RWPE2 (cell line): ENCODE measurements at regions not wholly inside any gene's neighbourhood (a gene's known extent, or its start where the extent isn't known, plus 50 kb on each side); places are given as distances from the start of the nearest gene placed in this dataset.
A peak's percentile ranks its signal among the peaks of the same experiment; 100 is the strongest.

Source experiments
- ATAC-seq: fragments of 200-7000 bp; cut with Tn5 transposase; 3 replicates; pipeline ENCODE4 v1.9.1; 2021; ENCODE audit warnings: low read depth
- DNase-seq: peaks from one replicate; pipeline ENCODE4 v3.0.0-alpha.2; 2020; ENCODE audit warnings: low spot score
- H3K27ac ChIP-seq: fragments of 450-650 bp; 2 replicates; pipeline ENCODE4 v1.5.1; 2017; ENCODE audit warnings: mild to moderate bottlenecking; ENCODE audit not compliant: poor library complexity, severe bottlenecking
- H3K27me3 ChIP-seq: fragments of 250-450 bp; sonication (Bioruptor Pico); 2 replicates; pipeline ENCODE4 v1.5.1; 2021; ENCODE audit warnings: mild to moderate bottlenecking, moderate library complexity; ENCODE audit not compliant: insufficient read depth, poor library complexity, severe bottlenecking
- H3K36me3 ChIP-seq: fragments of 250-450 bp; sonication (Bioruptor Pico); 2 replicates; pipeline ENCODE4 v1.5.1; 2020; ENCODE audit warnings: low read depth, mild to moderate bottlenecking, moderate library complexity
- H3K4me1 ChIP-seq: fragments of 250-450 bp; sonication (Bioruptor Pico); 2 replicates; pipeline ENCODE4 v1.5.1; 2021; ENCODE audit warnings: mild to moderate bottlenecking, moderate library complexity; ENCODE audit not compliant: insufficient read depth, poor library complexity, severe bottlenecking
- H3K4me3 ChIP-seq: fragments of 250-450 bp; sonication (Bioruptor Pico); 2 replicates; pipeline ENCODE4 v1.5.1; 2021; ENCODE audit warnings: mild to moderate bottlenecking, moderate library complexity; ENCODE audit not compliant: severe bottlenecking
- H3K9me3 ChIP-seq: fragments of 250-450 bp; sonication (Bioruptor Pico); 2 replicates; pipeline ENCODE4 v1.5.1; 2021; ENCODE audit warnings: mild to moderate bottlenecking, moderate library complexity; ENCODE audit not compliant: severe bottlenecking
- TF ChIP-seq, protein P1 (sequence below): fragments of 450-650 bp; IDR thresholded peaks from one replicate; pipeline ENCODE4 v1.5.1; 2017; ENCODE audit warnings: mild to moderate bottlenecking, moderate library complexity; ENCODE audit not compliant: poor library complexity, severe bottlenecking

DNA sequence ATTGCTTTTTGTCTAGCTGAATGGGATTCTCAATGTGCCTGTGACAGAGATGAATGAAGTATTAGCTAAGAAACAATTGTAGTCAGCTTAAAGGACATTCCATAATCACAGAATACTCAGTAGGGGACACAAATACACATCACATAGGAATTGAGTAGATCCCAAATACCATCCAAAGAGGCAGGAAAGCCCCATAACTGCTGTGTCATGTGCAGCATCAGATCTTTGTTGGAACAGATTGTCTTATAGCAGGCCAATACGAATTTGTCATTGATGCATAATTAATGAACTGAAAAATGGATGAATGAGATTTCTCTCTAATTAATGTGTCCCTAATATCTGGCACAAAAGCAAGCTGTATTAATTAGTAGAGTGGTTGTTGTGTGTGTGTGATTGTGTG, 82.3 kb upstream of the S1PR1 start:
- TF ChIP-seq, protein P1, sequence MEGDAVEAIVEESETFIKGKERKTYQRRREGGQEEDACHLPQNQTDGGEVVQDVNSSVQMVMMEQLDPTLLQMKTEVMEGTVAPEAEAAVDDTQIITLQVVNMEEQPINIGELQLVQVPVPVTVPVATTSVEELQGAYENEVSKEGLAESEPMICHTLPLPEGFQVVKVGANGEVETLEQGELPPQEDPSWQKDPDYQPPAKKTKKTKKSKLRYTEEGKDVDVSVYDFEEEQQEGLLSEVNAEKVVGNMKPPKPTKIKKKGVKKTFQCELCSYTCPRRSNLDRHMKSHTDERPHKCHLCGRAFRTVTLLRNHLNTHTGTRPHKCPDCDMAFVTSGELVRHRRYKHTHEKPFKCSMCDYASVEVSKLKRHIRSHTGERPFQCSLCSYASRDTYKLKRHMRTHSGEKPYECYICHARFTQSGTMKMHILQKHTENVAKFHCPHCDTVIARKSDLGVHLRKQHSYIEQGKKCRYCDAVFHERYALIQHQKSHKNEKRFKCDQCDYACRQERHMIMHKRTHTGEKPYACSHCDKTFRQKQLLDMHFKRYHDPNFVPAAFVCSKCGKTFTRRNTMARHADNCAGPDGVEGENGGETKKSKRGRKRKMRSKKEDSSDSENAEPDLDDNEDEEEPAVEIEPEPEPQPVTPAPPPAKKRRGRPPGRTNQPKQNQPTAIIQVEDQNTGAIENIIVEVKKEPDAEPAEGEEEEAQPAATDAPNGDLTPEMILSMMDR, result no peak
- H3K9me3 ChIP-seq, result no peaks in the 10 kb centered on the region
- no peaks in the 10 kb centered on the region for H3K27me3 ChIP-seq
- no peak for ATAC-seq
- H3K27ac ChIP-seq, result no peak overlapping the region
- H3K36me3 ChIP-seq, result no peaks in the 10 kb centered on the region
- no peak overlapping the region for H3K4me3 ChIP-seq
- no peak for DNase-seq
- peaks cover 16% of the 10 kb centered on the region for H3K4me1 ChIP-seq

DNA sequence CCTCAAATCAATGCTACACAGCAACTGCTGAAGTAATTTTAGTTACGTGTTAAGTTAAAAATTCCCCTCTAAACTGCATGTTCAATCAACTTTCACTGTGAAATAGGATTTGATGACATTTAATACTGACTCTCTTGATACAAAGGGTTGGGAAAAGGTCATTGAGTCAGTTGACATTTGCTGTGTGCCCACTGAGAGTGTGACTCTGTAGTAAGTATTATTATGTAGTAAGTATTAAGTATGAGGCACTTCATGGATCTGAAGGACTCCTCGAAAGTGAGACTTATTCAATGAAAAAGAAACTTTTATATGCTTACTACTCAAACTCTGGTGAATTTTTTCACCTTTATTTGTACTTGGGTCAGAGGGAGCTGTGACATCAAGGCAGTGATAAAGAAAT, 83.1 kb upstream of the S1PR1 start:
- TF ChIP-seq, protein P1, result no peak
- no peak for ATAC-seq
- Histone ChIP-seq H3K36me3 (no peaks in the 10 kb centered on the region), H3K4me1 (peaks cover 24% of the 10 kb centered on the region), H3K27me3 (no peaks in the 10 kb centered on the region), H3K27ac (no peak overlapping the region), H3K9me3 (no peaks in the 10 kb centered on the region), H3K4me3 (no peak overlapping the region)
- DNase-seq, result no peak

DNA sequence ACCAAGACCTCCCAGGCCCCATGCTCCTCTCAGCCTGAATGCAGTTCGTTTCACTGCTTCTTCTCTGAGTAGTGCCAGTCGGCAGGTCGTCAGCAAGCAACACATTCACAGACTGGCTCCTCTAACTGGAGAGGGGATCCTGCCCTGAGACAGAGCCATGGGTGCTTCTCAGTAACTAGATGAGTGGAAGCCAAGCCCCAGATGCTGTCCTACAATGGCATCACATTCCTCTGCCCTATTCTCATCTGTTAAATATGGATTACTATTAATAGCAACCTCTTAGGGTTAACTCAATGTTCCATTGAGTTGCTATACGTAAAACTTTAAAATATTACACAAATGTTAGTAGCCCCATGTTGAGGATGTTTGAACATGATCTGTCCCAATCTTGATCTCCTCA, 84.2 kb upstream of the S1PR1 start:
- peaks cover 27% of the 10 kb centered on the region for H3K4me1 ChIP-seq
- H3K4me3 ChIP-seq, result no peak overlapping the region
- no peak overlapping the region for H3K27ac ChIP-seq
- TF ChIP-seq, protein P1, result no peak
- H3K9me3 ChIP-seq, result no peaks in the 10 kb centered on the region
- no peaks in the 10 kb centered on the region for H3K36me3 ChIP-seq
- DNase-seq (no peak), ATAC-seq (no peak)
- no peaks in the 10 kb centered on the region for H3K27me3 ChIP-seq

DNA sequence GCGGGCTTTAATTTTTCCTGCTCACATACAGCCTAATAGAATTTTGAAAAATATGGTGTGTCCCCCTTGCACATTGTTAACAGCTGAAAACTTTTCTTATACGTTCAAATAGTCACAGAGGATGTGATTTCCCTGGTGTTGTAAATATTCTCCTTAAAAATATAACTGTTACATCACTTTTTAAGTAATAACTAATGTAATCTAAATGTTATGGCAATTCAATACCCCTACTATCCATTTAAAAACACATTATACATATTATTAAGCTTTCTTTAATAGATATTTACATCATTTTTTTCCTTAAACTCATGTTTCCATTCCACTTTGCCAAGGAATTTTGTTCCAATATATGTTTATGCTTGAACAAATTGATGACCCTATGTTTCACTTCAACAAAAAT, 85.5 kb upstream of the S1PR1 start:
- no peak for ATAC-seq
- H3K36me3 ChIP-seq, result no peaks in the 10 kb centered on the region
- no peak overlapping the region for H3K4me3 ChIP-seq
- H3K27ac ChIP-seq, result peak overlapping the region; percentile 98
- H3K9me3 ChIP-seq, result no peaks in the 10 kb centered on the region
- TF ChIP-seq, protein P1, result no peak
- no peaks in the 10 kb centered on the region for H3K27me3 ChIP-seq
- no peak for DNase-seq
- H3K4me1 ChIP-seq, result peaks cover 27% of the 10 kb centered on the region

DNA sequence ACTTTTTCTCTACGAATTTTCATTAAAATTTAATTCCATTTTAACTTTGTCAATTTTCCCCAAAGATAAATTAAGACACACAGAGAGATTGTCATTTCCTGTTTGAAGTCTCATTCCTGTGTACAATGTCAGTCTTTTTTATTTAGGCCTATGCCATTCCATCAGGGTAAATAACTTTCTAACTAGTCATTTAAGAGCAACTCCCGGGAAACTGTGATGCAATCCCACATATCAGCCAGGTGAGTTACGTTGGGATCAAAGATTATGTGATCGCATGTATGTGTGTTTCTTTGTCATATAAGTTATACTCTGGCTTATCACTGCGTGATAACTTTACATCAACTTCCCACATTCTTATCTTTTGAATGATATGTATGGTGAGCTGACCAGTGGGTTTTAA, 86.1 kb upstream of the S1PR1 start:
- Histone ChIP-seq H3K36me3 (no peaks in the 10 kb centered on the region), H3K27me3 (no peaks in the 10 kb centered on the region), H3K4me3 (no peak overlapping the region), H3K4me1 (peaks cover 27% of the 10 kb centered on the region), H3K27ac (peak overlapping the region; percentile 98), H3K9me3 (no peaks in the 10 kb centered on the region)
- TF ChIP-seq, protein P1, result no peak
- peak; percentile 94 for ATAC-seq
- DNase-seq, result peak; percentile 59
